ENCODE measurements at regions not wholly inside any gene's neighbourhood (a gene's known extent, or its start where the extent isn't known, plus 50 kb on each side); places are given as distances from the start of the nearest gene placed in this dataset.

- DNase-seq, result no peak
- no peaks in the 10 kb centered on the region for H3K4me1 Mint-ChIP-seq
- H3K27ac Mint-ChIP-seq, result no peak overlapping the region
- H3K36me3 Mint-ChIP-seq (ENCODE audit: low read depth), result peaks cover 15% of the 10 kb centered on the region
- H3K27me3 Mint-ChIP-seq, result peaks cover 12% of the 10 kb centered on the region
- POLR2A ChIA-PET, result no interaction called here
- peaks cover 32% of the 10 kb centered on the region for H3K9me3 Mint-ChIP-seq
- no peak overlapping the region for H3K4me3 Mint-ChIP-seq
- CTCF ChIA-PET, result no interaction called here
Measured at GRCh38 chr2:96438589-96438988, 66.6 kb downstream of the NEURL3 start.

- Mint-ChIP-seq H3K36me3 (ENCODE audit: low read depth) (peaks cover 15% of the 10 kb centered on the region), H3K9me3 (peaks cover 32% of the 10 kb centered on the region), H3K4me1 (no peaks in the 10 kb centered on the region), H3K4me3 (no peak overlapping the region), H3K27ac (no peak overlapping the region), H3K27me3 (peaks cover 8% of the 10 kb centered on the region)
- DNase-seq, result no peak
- ChIA-PET CTCF (interaction anchor here (1.0 kb wide), 1 partner anchor 31 kb away, joined by 3 read pairs; no protein-coding TSS in a partner anchor), POLR2A (no interaction called here)
Measured at GRCh38 chr2:96437512-96437911, 67.6 kb downstream of the NEURL3 start.

GRCh38 chr2:96436961-96437360 lies 68.2 kb downstream of the NEURL3 start:
- ChIA-PET CTCF (interaction anchor here (1.0 kb wide), 1 partner anchor 30 kb away, joined by 3 read pairs; no protein-coding TSS in a partner anchor), POLR2A (no interaction called here)
- no peak for DNase-seq
- no peak overlapping the region for H3K27ac Mint-ChIP-seq
- H3K4me1 Mint-ChIP-seq, result no peaks in the 10 kb centered on the region
- H3K36me3 Mint-ChIP-seq (ENCODE audit: low read depth), result peaks cover 15% of the 10 kb centered on the region
- H3K9me3 Mint-ChIP-seq, result peaks cover 32% of the 10 kb centered on the region
- H3K4me3 Mint-ChIP-seq, result no peak overlapping the region
- peaks cover 7% of the 10 kb centered on the region for H3K27me3 Mint-ChIP-seq

- H3K27ac Mint-ChIP-seq, result no peak overlapping the region
Measured at GRCh38 chr2:96436416-96436815, 68.7 kb downstream of the NEURL3 start.

GRCh38 chr2:96431319-96431718 lies 73.8 kb downstream of the NEURL3 start:
- ChIA-PET POLR2A (no interaction called here), CTCF (no interaction called here)
- Mint-ChIP-seq H3K9me3 (peaks cover 23% of the 10 kb centered on the region), H3K4me1 (peaks cover 10% of the 10 kb centered on the region), H3K27me3 (peaks cover 18% of the 10 kb centered on the region), H3K4me3 (no peak overlapping the region), H3K36me3 (ENCODE audit: low read depth) (peaks cover 9% of the 10 kb centered on the region), H3K27ac (no peak overlapping the region)
- DNase-seq, result no peak

More at GRCh38 chr2:96436416-96436815, 68.7 kb downstream of the NEURL3 start:
- peaks cover 15% of the 10 kb centered on the region for H3K36me3 Mint-ChIP-seq (ENCODE audit: low read depth)
- DNase-seq, result no peak
- no peaks in the 10 kb centered on the region for H3K4me1 Mint-ChIP-seq
- H3K27me3 Mint-ChIP-seq, result peaks cover 6% of the 10 kb centered on the region
- H3K9me3 Mint-ChIP-seq, result peaks cover 33% of the 10 kb centered on the region
- CTCF ChIA-PET, result interaction anchor here (0.6 kb wide), 1 partner anchor 12 kb away, joined by 4 read pairs; no protein-coding TSS in a partner anchor
- POLR2A ChIA-PET, result no interaction called here
- H3K4me3 Mint-ChIP-seq, result no peak overlapping the region

- POLR2A ChIA-PET, result interaction anchor here (0.7 kb wide), 1 partner anchor 92 kb away, joined by 3 read pairs; no protein-coding TSS in a partner anchor
- H3K36me3 Mint-ChIP-seq (ENCODE audit: low read depth), result peaks cover 11% of the 10 kb centered on the region
- peaks cover 10% of the 10 kb centered on the region for H3K4me1 Mint-ChIP-seq
- no peak overlapping the region for H3K27ac Mint-ChIP-seq
- H3K27me3 Mint-ChIP-seq, result peaks cover 22% of the 10 kb centered on the region
- DNase-seq, result no peak
- CTCF ChIA-PET, result no interaction called here
- no peak overlapping the region for H3K4me3 Mint-ChIP-seq
- peaks cover 27% of the 10 kb centered on the region for H3K9me3 Mint-ChIP-seq
Measured at GRCh38 chr2:96430394-96430988, 74.7 kb downstream of the NEURL3 start.

GRCh38 chr2:96427917-96428316 lies 77.2 kb downstream of the NEURL3 start:
- POLR2A ChIA-PET, result no interaction called here
- Mint-ChIP-seq H3K36me3 (ENCODE audit: low read depth) (peaks cover 8% of the 10 kb centered on the region), H3K27ac (no peak overlapping the region), H3K4me3 (no peak overlapping the region), H3K27me3 (peaks cover 17% of the 10 kb centered on the region), H3K4me1 (peaks cover 10% of the 10 kb centered on the region), H3K9me3 (peaks cover 16% of the 10 kb centered on the region)
- CTCF ChIA-PET, result interaction anchor here (0.6 to 1.4 kb wide), 2 partner anchors 21 to 41 kb away, joined by 3 to 7 read pairs; no protein-coding TSS in a partner anchor
- DNase-seq, result no peak

GRCh38 chr2:96427169-96427568 lies 78.0 kb downstream of the NEURL3 start:
- Mint-ChIP-seq H3K27me3 (peaks cover 17% of the 10 kb centered on the region), H3K4me1 (peaks cover 10% of the 10 kb centered on the region), H3K9me3 (peaks cover 16% of the 10 kb centered on the region), H3K4me3 (no peak overlapping the region), H3K27ac (no peak overlapping the region), H3K36me3 (ENCODE audit: low read depth) (peaks cover 8% of the 10 kb centered on the region)
- ChIA-PET CTCF (interaction anchor here (1.4 kb wide), 1 partner anchor 20 kb away, joined by 7 read pairs; no protein-coding TSS in a partner anchor), POLR2A (no interaction called here)
- no peak for DNase-seq

GRCh38 chr2:96423828-96424227 lies 81.3 kb downstream of the NEURL3 start:
- no peak overlapping the region for H3K4me3 Mint-ChIP-seq

More at GRCh38 chr2:96423828-96424227, 81.3 kb downstream of the NEURL3 start:
- ChIA-PET POLR2A (no interaction called here), CTCF (no interaction called here)
- peaks cover 41% of the 10 kb centered on the region for H3K27me3 Mint-ChIP-seq
- H3K9me3 Mint-ChIP-seq, result peaks cover 6% of the 10 kb centered on the region
- no peak overlapping the region for H3K27ac Mint-ChIP-seq
- H3K4me1 Mint-ChIP-seq, result peaks cover 10% of the 10 kb centered on the region
- H3K36me3 Mint-ChIP-seq (ENCODE audit: low read depth), result peaks cover 2% of the 10 kb centered on the region
- no peak for DNase-seq
